Mesothelial cell of epicardium (in vitro differentiated cells): ENCODE measurements at regions not wholly inside any gene's neighbourhood (a gene's known extent, or its start where the extent isn't known, plus 50 kb on each side); places are given as distances from the start of the nearest gene placed in this dataset.
"Not testable (repeated sequence)": the region's sequence is repeated elsewhere in the genome, so short reads cannot be mapped to it uniquely, and the experiment has no call there.

Experiments
- DNase-seq, 2 experiments: peaks; one replicate each; pipeline ENCODE4 v3.0.0; 2021; ENCODE audit warnings: low spot score in 2 of 2; ENCODE audit not compliant: unreplicated experiment in 2 of 2
- H3K27ac Mint-ChIP-seq: 2 replicates; pipeline ENCODE4 v1.8.0; 2021; ENCODE audit warnings: mixed read lengths
- H3K27me3 Mint-ChIP-seq: 2 replicates; pipeline ENCODE4 v1.8.0; 2021; ENCODE audit warnings: low read depth, mixed read lengths
- H3K36me3 Mint-ChIP-seq: 2 replicates; pipeline ENCODE4 v1.8.0; 2021; ENCODE audit warnings: mixed read lengths
- H3K4me1 Mint-ChIP-seq: 2 replicates; pipeline ENCODE4 v1.8.0; 2021; ENCODE audit warnings: mixed read lengths
- H3K4me3 Mint-ChIP-seq: 2 replicates; pipeline ENCODE4 v1.8.0; 2021; ENCODE audit warnings: mild to moderate bottlenecking, moderate library complexity, mixed read lengths
- H3K9me3 Mint-ChIP-seq: 2 replicates; pipeline ENCODE4 v1.8.0; 2021; ENCODE audit warnings: mixed read lengths
- CTCF ChIP-seq: fragments of 200-600 bp; sonication (generic); IDR thresholded peaks from one replicate; pipeline ENCODE4 v1.5.0; 2021; ENCODE audit warnings: antibody characterized with exemption; ENCODE audit not compliant: unreplicated experiment

- no peak overlapping the region for H3K27ac Mint-ChIP-seq
- no peak for DNase-seq
Measured at GRCh38 chr2:41033127-41033526, 581.2 kb upstream of the SLC8A1 start.

GRCh38 chr2:41038408-41038807, 586.5 kb upstream of the SLC8A1 start:
- Mint-ChIP-seq H3K36me3 (peaks cover 3% of the 10 kb centered on the region), H3K27ac (no peak overlapping the region)

More at GRCh38 chr2:41033127-41033526, 581.2 kb upstream of the SLC8A1 start:
- Mint-ChIP-seq H3K9me3 (peaks cover 11% of the 10 kb centered on the region), H3K4me3 (no peak overlapping the region), H3K4me1 (peaks cover 4% of the 10 kb centered on the region), H3K36me3 (no peaks in the 10 kb centered on the region), H3K27me3 (no peaks in the 10 kb centered on the region)
- TF ChIP-seq CTCF = no peak

GRCh38 chr2:41039750-41040149, 587.9 kb upstream of the SLC8A1 start:
- peaks cover 27% of the 10 kb centered on the region for H3K9me3 Mint-ChIP-seq
- H3K36me3 Mint-ChIP-seq, DNase-seq, H3K27me3 Mint-ChIP-seq, H3K4me3 Mint-ChIP-seq: not testable (repeated sequence)
- peaks cover 12% of the 10 kb centered on the region for H3K4me1 Mint-ChIP-seq
- peak overlapping the region; percentile 62 for H3K27ac Mint-ChIP-seq

More at GRCh38 chr2:41038408-41038807, 586.5 kb upstream of the SLC8A1 start:
- DNase-seq = no peak
- Mint-ChIP-seq H3K27me3 (no peaks in the 10 kb centered on the region), H3K4me3 (no peak overlapping the region), H3K4me1 (peaks cover 12% of the 10 kb centered on the region), H3K9me3 (peaks cover 20% of the 10 kb centered on the region)
- TF ChIP-seq CTCF = no peak

- H3K27me3 Mint-ChIP-seq = no peaks in the 10 kb centered on the region
- peaks cover 12% of the 10 kb centered on the region for H3K4me1 Mint-ChIP-seq
- no peak for TF ChIP-seq CTCF
- DNase-seq = no peak
- no peak overlapping the region for H3K27ac Mint-ChIP-seq
- H3K9me3 Mint-ChIP-seq = peaks cover 27% of the 10 kb centered on the region
- peaks cover 5% of the 10 kb centered on the region for H3K36me3 Mint-ChIP-seq
- H3K4me3 Mint-ChIP-seq = no peak overlapping the region
Measured at GRCh38 chr2:41040782-41041520, 589.1 kb upstream of the SLC8A1 start.

GRCh38 chr2:41042343-41042742, 590.5 kb upstream of the SLC8A1 start:
- H3K4me3 Mint-ChIP-seq = no peak overlapping the region
- H3K9me3 Mint-ChIP-seq = peaks cover 27% of the 10 kb centered on the region
- no peak for TF ChIP-seq CTCF
- H3K27me3 Mint-ChIP-seq = no peaks in the 10 kb centered on the region
- H3K36me3 Mint-ChIP-seq = peaks cover 5% of the 10 kb centered on the region
- H3K27ac Mint-ChIP-seq = no peak overlapping the region
- DNase-seq = no peak
- H3K4me1 Mint-ChIP-seq = peaks cover 12% of the 10 kb centered on the region

GRCh38 chr2:41061356-41061755, 609.5 kb upstream of the SLC8A1 start:
- no peak for DNase-seq
- peaks cover 9% of the 10 kb centered on the region for H3K4me1 Mint-ChIP-seq
- H3K27me3 Mint-ChIP-seq = no peaks in the 10 kb centered on the region

More at GRCh38 chr2:41061356-41061755, 609.5 kb upstream of the SLC8A1 start:
- H3K9me3 Mint-ChIP-seq = peaks cover 35% of the 10 kb centered on the region
- no peak for TF ChIP-seq CTCF
- H3K4me3 Mint-ChIP-seq = no peak overlapping the region
- no peak overlapping the region for H3K27ac Mint-ChIP-seq
- H3K36me3 Mint-ChIP-seq = peaks cover 2% of the 10 kb centered on the region
